ENCODE measurements at regions not wholly inside any gene's neighbourhood (a gene's known extent, or its start where the extent isn't known, plus 50 kb on each side); places are given as distances from the start of the nearest gene placed in this dataset.

GRCh38 chr20:5400164-5400762 is 83.5 kb upstream of the PROKR2 start:
- Histone ChIP-seq H3K9ac (ENCODE audit: low read depth in 1 of 2, low read length in 2 of 2) (no peak overlapping the region), H3K27ac (ENCODE audit: low read depth in 1 of 2, low read length in 2 of 2) (no peak overlapping the region), H3K36me3 (ENCODE audit: control insufficient read depth in 4 of 4, insufficient read depth in 3 of 4, low read depth in 1 of 4, low read length in 3 of 4) (no peaks in the 10 kb centered on the region), H3K27me3 (ENCODE audit: control insufficient read depth in 4 of 4, insufficient read depth in 4 of 4, low read length in 3 of 4) (peaks cover 0 to 4% (median 0%) of the 10 kb centered on the region in 4 donors), H3K4me1 (ENCODE audit: control insufficient read depth in 4 of 4, insufficient read depth in 4 of 4, low read length in 3 of 4) (no peaks in the 10 kb centered on the region), H3K4me3 (ENCODE audit: low read depth in 1 of 3, low read length in 3 of 3) (no peak overlapping the region), H3K9me3 (ENCODE audit: control insufficient read depth in 4 of 4, low read length in 3 of 4) (peaks cover 0 to 3% (median under 1%) of the 10 kb centered on the region in 4 donors)
- WGBS = 33% methylated on average over 1 of the region's 1 CpG
- no peak for DNase-seq (ENCODE audit: low spot score)
- TF ChIP-seq REST (IDR thresholded peaks at IDR 0.05) = peak; percentile 99
- no peak for TF ChIP-seq ZBTB33 (IDR thresholded peaks at IDR 0.05)
- no peak for TF ChIP-seq CTCF (IDR thresholded peaks at IDR 0.05; ENCODE audit: low read depth, low read length, missing input control)

GRCh38 chr20:5397393-5397792 is 80.6 kb upstream of the PROKR2 start:
- WGBS = 66% methylated on average over 2 of the region's 2 CpGs
- Histone ChIP-seq H3K9me3 (ENCODE audit: control insufficient read depth in 4 of 4, low read length in 3 of 4) (no peaks in the 10 kb centered on the region), H3K4me1 (ENCODE audit: control insufficient read depth in 4 of 4, insufficient read depth in 4 of 4, low read length in 3 of 4) (no peaks in the 10 kb centered on the region), H3K9ac (ENCODE audit: low read depth in 1 of 2, low read length in 2 of 2) (no peak overlapping the region), H3K36me3 (ENCODE audit: control insufficient read depth in 4 of 4, insufficient read depth in 3 of 4, low read depth in 1 of 4, low read length in 3 of 4) (no peaks in the 10 kb centered on the region), H3K4me3 (ENCODE audit: low read depth in 1 of 3, low read length in 3 of 3) (no peak overlapping the region), H3K27ac (ENCODE audit: low read depth in 1 of 2, low read length in 2 of 2) (no peak overlapping the region), H3K27me3 (ENCODE audit: control insufficient read depth in 4 of 4, insufficient read depth in 4 of 4, low read length in 3 of 4) (peaks cover 0 to 4% (median 1%) of the 10 kb centered on the region in 4 donors)
- TF ChIP-seq NR2F2 (IDR thresholded peaks at IDR 0.05) (no peak), JUND (IDR thresholded peaks at IDR 0.05) (no peak), ZBTB33 (IDR thresholded peaks at IDR 0.05) (no peak), EGR1 (IDR thresholded peaks at IDR 0.05; ENCODE audit: low read depth in 2 of 2) (no peak), FOXA1 (IDR thresholded peaks at IDR 0.05) (no peak), GABPA (IDR thresholded peaks at IDR 0.05 in 1 of 2, conservative IDR thresholded peaks at IDR 0.05 in 1 of 2) (no peak), TAF1 (conservative IDR thresholded peaks at IDR 0.05) (no peak), FOXA2 (IDR thresholded peaks at IDR 0.05) (no peak), SP1 (IDR thresholded peaks at IDR 0.05) (no peak)
- DNase-seq (ENCODE audit: low spot score) = no peak

All from liver (tissue), 8 donors.